NCI-H2227 (cell line): ENCODE measurements at regions not wholly inside any gene's neighbourhood (a gene's known extent, or its start where the extent isn't known, plus 50 kb on each side); places are given as distances from the start of the nearest gene placed in this dataset.

Source experiments
- DNase-seq: peaks from one replicate; lab custom pipeline; 2025; ENCODE audit not compliant: unreplicated experiment; lab: John Stamatoyannopoulos, UW

DNA sequence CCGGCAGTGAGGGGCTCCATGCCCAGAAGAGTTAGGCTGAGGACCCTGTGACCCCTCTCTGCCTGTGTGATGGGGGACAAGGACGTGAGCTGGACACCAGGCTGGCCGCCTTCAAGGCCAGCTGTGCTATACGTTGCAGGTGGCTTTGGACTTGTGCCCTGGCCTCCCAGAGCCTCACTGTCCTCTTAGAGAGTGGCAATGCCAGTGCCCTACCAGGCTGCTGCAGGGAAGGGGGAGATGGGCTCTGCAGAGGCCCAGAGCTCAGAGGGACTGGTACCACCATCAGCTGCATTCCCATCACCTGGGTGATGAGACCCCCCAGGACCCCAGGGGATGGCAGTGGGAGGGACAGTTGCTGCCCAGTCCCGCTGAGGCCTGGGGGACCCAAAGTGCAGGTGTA, 90.4 kb upstream of the SHISAL1 start:
- no peak for DNase-seq

GRCh38 chr22:44402196-44403111, 89.7 kb upstream of the SHISAL1 start:
- no peak for DNase-seq

GRCh38 chr22:44401783-44402110, 89.0 kb upstream of the SHISAL1 start:
- DNase-seq, result no peak

DNA sequence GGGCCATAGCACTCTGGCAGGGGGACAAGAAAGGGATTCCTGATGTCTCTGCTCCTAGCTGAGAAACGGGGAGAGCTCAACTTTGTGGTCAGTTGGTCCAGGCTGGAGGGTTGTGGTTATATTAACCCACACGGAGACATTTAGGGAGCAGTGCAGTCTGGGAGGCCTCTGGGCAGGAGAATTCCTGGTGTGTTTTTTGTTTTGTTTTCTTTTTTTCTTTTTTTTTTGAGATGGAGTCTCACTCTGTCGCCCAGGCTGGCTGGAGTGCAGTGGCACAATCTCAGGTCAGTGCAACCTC, 88.0 kb upstream of the SHISAL1 start:
- DNase-seq, result no peak

GRCh38 chr22:44399906-44400762, 87.4 kb upstream of the SHISAL1 start:
- no peak for DNase-seq

DNA sequence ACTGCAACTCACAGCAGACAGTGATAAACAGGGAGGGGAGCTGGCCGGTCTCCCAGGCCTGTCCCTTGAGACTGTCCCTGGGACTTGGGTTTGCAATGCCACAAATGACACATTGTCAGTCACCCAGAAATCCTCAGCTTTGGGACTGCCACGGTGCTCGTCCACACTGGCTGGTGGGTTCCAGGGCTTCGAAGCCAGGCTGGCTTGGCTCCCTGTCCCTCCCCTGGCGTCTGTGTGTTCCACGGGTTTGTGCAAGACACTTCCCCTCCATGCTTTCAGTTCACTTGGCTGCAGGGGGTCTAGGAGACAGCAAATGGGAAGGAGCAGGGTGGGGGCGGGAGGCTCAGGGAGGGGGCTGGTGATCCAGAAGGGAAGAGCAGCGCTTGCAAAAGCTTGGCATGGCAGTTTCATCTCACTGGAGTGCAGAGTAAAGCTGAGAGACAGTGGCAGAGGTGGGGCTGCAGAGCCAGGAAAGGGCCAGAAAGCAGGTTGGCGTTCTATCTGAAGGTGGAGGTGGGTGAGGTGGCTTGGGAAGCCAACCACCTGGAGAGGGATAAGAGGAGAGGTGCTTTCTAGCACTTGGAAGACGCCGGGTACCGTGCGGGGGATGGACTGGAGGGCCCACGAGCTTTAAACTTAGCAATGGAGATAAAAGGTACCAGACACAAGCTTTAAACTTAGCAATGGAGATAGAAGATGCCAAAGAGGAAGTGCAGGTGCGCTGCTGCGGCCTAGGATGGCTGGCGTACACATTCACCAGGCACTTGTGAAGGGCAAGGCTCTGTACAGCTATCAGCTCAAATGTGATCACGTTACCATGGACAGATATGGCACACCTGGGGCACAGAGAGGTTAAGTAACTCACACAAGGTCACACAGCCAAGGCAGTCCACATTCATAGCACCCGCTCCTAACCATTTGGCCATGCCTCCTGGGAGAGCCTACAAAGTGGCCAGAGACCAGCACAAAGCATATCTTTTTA, 86.4 kb upstream of the SHISAL1 start:
- no peak for DNase-seq

DNA sequence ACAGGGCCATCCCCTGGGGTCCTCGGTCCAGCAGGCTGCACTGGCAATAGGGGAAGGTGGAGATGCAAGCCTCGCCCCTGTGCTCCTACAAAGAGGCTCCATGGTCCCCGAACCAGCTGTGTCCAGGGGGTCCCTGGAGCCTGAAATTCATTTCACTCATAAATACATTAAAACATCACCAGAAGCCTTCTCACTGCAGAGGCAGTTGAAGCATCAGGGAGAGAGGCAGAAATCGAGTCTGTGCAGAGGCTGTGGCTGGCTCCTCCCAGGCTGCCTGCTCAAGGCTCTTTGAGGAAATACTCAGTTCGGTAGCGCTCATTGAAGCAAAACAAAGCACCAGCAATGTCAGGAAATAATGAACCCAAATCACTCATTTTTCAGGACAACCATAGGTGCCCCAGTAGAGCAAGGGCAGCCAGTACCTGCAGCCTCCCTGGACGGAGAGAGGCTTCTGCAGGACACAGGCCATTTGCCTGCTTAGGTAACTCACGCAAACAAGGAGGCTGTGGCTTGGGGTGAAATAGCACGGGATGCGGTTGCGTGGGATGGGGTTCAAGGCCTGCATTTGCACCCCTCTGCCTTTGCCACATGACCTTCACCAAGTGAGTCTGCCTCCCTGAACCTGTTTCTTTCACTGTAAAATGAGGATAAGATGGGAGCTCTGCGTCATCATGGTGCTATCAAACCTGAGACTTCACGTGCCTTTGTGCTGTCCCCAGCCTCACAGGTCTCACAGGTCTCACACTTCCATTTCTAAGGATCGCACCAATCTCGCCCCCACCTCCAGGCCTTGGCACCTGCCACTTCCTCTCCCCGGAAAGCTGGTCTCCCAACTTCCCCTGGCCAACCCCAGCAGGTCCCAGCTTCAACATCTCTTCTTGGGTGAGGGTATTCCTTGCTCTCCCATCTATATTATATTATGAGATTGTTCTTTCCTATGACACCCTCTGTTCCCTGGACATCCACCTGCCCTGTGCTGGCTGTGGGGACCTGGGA, 84.3 kb upstream of the SHISAL1 start:
- DNase-seq, result no peak

DNA sequence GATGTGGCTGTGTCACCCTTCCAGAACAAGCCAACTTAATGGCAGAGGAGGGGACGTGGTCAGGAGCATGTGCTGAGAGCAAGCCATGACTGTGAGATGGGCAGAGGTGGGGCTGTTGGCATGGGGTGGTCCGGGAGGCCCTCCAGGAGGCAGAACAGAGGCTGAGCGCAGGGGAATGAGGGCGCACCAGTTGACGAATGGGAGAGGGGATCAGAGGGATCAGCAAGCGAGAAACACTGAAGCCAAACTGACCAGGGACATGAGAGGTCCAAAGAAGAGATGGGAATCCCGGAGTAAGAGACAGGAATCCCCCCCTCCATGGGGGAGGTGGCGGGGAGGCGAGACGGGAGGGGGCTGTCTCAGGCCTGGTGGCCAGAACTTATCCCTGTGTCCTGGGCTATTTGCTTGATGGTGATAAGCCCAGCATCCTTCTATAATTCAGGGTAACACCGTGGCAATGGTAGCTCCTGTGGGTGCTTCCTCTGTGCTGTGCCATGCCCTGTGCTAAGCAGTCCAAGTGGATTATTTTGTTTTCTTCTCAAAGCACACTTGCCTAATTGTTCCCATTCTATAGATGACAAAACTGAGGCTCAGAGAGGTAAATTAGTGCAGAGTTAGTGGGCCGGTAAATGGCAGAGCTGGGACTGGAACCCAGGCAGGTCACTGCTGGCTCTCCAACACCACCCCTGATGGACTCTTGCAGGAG, 83.4 kb upstream of the SHISAL1 start:
- no peak for DNase-seq

DNA sequence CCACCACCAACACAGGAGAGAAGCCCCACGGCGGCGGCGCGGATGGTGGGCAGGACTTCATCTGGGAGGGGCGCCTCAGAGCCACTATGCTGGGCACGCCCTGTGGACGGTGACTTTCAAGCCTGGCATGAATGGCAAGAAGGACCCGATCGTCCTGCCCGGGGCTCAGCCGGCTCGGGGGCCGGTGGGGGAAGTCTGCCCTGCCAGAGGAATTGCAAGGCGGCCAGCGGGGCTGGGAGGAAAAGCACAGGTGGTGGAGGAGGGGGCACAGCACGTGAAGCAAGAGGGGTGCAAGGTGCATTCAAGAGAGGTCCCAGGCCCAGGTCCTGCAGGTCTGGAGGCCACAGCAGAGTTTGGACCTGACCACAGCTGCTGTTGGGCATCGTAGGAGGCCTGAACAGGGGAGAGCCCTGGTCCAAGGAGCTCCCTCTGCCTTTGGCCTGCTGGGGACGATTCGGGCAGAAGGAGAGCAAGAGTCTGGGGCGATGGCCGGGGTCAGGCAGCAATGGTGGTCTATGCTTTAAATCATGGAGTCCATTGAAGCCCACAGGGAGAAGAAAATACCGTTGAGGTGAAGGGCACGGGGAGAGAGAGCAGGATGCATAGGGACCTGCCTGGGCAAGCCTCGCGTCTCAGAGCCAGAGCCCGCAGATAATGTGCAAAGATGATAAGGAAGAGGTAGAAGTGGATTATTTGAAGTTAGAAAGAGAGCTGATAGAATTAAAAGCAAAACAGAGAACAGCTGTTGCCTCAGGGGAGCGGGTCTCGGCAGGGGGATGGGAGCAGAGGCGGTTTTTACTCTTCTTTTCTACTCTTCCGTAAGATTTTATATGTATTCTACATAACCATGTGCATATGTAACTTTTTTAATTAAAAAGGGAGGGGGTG, 82.6 kb upstream of the SHISAL1 start:
- no peak for DNase-seq

GRCh38 chr22:44394246-44395117, 81.7 kb upstream of the SHISAL1 start:
- no peak for DNase-seq

GRCh38 chr22:44393066-44393465, 80.3 kb upstream of the SHISAL1 start:
- no peak for DNase-seq

- DNase-seq, result no peak
Observed at GRCh38 chr22:44392446-44392921, 79.7 kb upstream of the SHISAL1 start.

GRCh38 chr22:44391481-44392445, 79.0 kb upstream of the SHISAL1 start:
- no peak for DNase-seq

DNA sequence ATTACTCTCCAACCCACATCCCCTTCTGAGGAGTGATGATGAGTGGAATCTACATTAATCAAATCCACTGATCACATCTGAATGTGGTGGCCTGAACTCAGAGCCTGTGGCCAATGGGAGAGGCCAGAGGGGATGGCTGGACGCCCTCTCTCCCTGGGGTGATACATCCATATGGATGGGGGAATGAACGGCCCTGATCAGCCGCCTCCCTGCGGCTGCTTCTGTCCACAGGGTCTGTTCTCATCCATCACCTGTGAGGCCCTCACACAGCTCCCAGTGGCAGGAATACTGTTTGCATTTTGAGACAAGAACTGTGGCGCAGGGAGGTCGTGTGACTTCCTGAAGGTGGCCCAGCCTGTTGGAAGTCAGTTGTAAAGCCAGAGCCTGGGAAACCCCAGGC, 78.3 kb upstream of the SHISAL1 start:
- DNase-seq, result no peak

DNA sequence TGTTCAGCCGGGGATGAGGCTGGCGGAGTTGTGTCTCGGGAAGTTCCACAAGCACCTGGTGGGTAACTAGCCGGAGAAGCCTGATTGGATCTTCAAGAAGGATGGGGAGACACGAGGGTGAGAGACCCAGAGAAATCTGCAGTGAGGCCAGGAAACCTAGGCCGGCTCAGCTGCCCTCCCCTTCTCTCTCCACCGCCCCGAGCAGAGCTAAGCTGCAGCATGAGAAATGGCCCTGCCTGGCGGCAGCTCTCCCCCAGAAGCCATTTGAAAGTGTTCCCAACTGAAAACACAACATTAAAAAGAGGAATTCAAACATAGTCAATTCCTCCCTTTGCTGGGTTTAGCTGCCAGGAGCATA, 77.8 kb upstream of the SHISAL1 start:
- DNase-seq, result no peak

- no peak for DNase-seq
Observed at GRCh38 chr22:44389926-44390612, 77.3 kb upstream of the SHISAL1 start.
